Amniotic stem cell (primary cell): ENCODE measurements at regions not wholly inside any gene's neighbourhood (a gene's known extent, or its start where the extent isn't known, plus 50 kb on each side); places are given as distances from the start of the nearest gene placed in this dataset.

ENCODE experiments used
- DNase-seq: peaks from one replicate; lab custom pipeline; 2025; lab: John Stamatoyannopoulos, UW

GRCh38 chr5:58113172-58113571 is 346.7 kb downstream of the PLK2 start:
- no peak for DNase-seq

- no peak for DNase-seq
Measured at GRCh38 chr5:58108511-58108910, 351.4 kb downstream of the PLK2 start.

GRCh38 chr5:58107704-58108103 is 352.2 kb downstream of the PLK2 start:
- DNase-seq = no peak

GRCh38 chr5:58106754-58107410 is 353.0 kb downstream of the PLK2 start:
- DNase-seq = no peak

- no peak for DNase-seq
Measured at GRCh38 chr5:58105836-58106235, 354.1 kb downstream of the PLK2 start.

- no peak for DNase-seq
Measured at GRCh38 chr5:58099257-58099656, 360.6 kb downstream of the PLK2 start.

GRCh38 chr5:58094031-58094430 is 365.9 kb downstream of the PLK2 start:
- DNase-seq = no peak

- DNase-seq = no peak
Measured at GRCh38 chr5:58090704-58091103, 369.2 kb downstream of the PLK2 start.

GRCh38 chr5:58088941-58089340 is 370.9 kb downstream of the PLK2 start:
- DNase-seq = no peak

GRCh38 chr5:58087905-58088304 is 372.0 kb downstream of the PLK2 start:
- no peak for DNase-seq

- DNase-seq = no peak
Measured at GRCh38 chr5:58087123-58087522, 372.8 kb downstream of the PLK2 start.

- DNase-seq = no peak
Measured at GRCh38 chr5:58085800-58086199, 374.1 kb downstream of the PLK2 start.

GRCh38 chr5:58081435-58081834 is 378.5 kb downstream of the PLK2 start:
- no peak for DNase-seq

- DNase-seq = no peak
Measured at GRCh38 chr5:58080573-58080972, 379.3 kb downstream of the PLK2 start.

- DNase-seq = no peak
Measured at GRCh38 chr5:58077966-58078365, 381.9 kb downstream of the PLK2 start.

GRCh38 chr5:58077416-58077815 is 382.5 kb downstream of the PLK2 start:
- DNase-seq = no peak

GRCh38 chr5:58076483-58077257 is 383.2 kb downstream of the PLK2 start:
- no peak for DNase-seq

- DNase-seq = no peak
Measured at GRCh38 chr5:58075907-58076306, 384.0 kb downstream of the PLK2 start.

- no peak for DNase-seq
Measured at GRCh38 chr5:58074717-58075116, 385.2 kb downstream of the PLK2 start.

GRCh38 chr5:58074222-58074621 is 385.7 kb downstream of the PLK2 start:
- DNase-seq = no peak

- no peak for DNase-seq
Measured at GRCh38 chr5:58073243-58073642, 386.6 kb downstream of the PLK2 start.

GRCh38 chr5:58072300-58072965 is 387.5 kb downstream of the PLK2 start:
- DNase-seq = no peak

GRCh38 chr5:58071566-58071965 is 388.3 kb downstream of the PLK2 start:
- no peak for DNase-seq
